K562 (cell line): ENCODE measurements at regions not wholly inside any gene's neighbourhood (a gene's known extent, or its start where the extent isn't known, plus 50 kb on each side); places are given as distances from the start of the nearest gene placed in this dataset.

Experiments
- ATAC-seq: fragments of 200-7000 bp; cut with Tn5 transposase; 3 replicates; pipeline ENCODE4 v1.9.1; 2020; ENCODE audit warnings: moderate library complexity
- BruUV-seq: library from RNA; stranded (reverse); fragments of 400-500 nt; replicated peaks from 2 replicates; lab custom pipeline; 2021; lab: Mats Ljungman, UMichigan
- CTCF ChIA-PET: fragments of 300-600 bp; formaldehyde crosslinking; extraction: SDS; loops from one replicate; lab custom pipeline; 2021; ENCODE audit warnings: low intra/inter-chr PET ratio; lab: Yijun Ruan, JAX
- POLR2A ChIA-PET: fragments of 300-600, 350-650 bp; sonication (Branson Sonifier 250); formaldehyde crosslinking; extraction: SDS; loops from one replicate; lab custom pipeline; 2021; ENCODE audit warnings: antibody characterized with exemption, inconsistent platforms; lab: Yijun Ruan, JAX
- DNase-seq, 4 experiments: peaks; one replicate each; pipeline versions ENCODE4 v3.0.0 to v3.0.0-alpha.2; 2011 to 2018; ENCODE audit warnings: low spot score in 3 of 4, mixed read lengths in 3 of 4; ENCODE audit errors: extremely low read depth in 1 of 4
- FAIRE-seq: peaks from 2 replicates; lab custom pipeline; 2011; peaks lifted over from hg19 to GRCh38; lab: Jason Lieb, UNC
- H2AFZ ChIP-seq: 2 replicates; pipeline ENCODE4 v1.6.0; 2011; ENCODE audit warnings: low read depth, low read length, control low read depth, inconsistent platforms
- H3K27ac ChIP-seq: fragments of 200-600 bp; 3 replicates; pipeline ENCODE4 v1.8.0; 2011; ENCODE audit warnings: low read depth, mild to moderate bottlenecking, control low read depth, inconsistent platforms, low read length, moderate library complexity, mixed read lengths; ENCODE audit errors: extremely low read depth
- H3K27me3 ChIP-seq, 2 experiments: fragments of 300-600 bp in 1 of 2; 2 replicates in 1 of 2; 3 replicates in 1 of 2; pipeline versions ENCODE4 v1.6.0 to v1.8.0; 2011; ENCODE audit warnings: inconsistent platforms in 2 of 2, low read length in 2 of 2, mild to moderate bottlenecking in 1 of 2, mixed read lengths in 1 of 2, moderate library complexity in 1 of 2; ENCODE audit not compliant: control insufficient read depth in 2 of 2, insufficient read depth in 2 of 2
- H3K36me3 ChIP-seq: fragments of 300-600 bp; 3 replicates; pipeline ENCODE4 v1.8.0; 2011; ENCODE audit warnings: mild to moderate bottlenecking, low read length, inconsistent platforms; ENCODE audit not compliant: control insufficient read depth, insufficient read depth
- H3K4me1 ChIP-seq, 2 experiments: fragments of 200-600 bp in 1 of 2; replicated peaks in 1 of 2; 2 replicates in 1 of 2; 3 replicates in 1 of 2; pipeline versions ENCODE4 v1.5.1 to v1.8.0; 2011; ENCODE audit warnings: inconsistent platforms in 2 of 2, low read length in 2 of 2, mild to moderate bottlenecking in 1 of 2, mixed read lengths in 1 of 2, moderate library complexity in 1 of 2; ENCODE audit not compliant: control insufficient read depth in 2 of 2, insufficient read depth in 2 of 2
- H3K4me2 ChIP-seq: 2 replicates; pipeline ENCODE4 v1.6.1; 2011; ENCODE audit warnings: low read length, control low read depth, inconsistent platforms, mixed read lengths; ENCODE audit not compliant: insufficient read depth
- H3K4me3 ChIP-seq: fragments of 200-600 bp; sonication (generic), shearing (Covaris generic); 2 replicates; pipeline ENCODE4 v1.5.1; 2016; ENCODE audit warnings: control low read depth, inconsistent platforms
- H3K79me2 ChIP-seq: fragments of 200-600 bp; 3 replicates; pipeline ENCODE4 v1.8.0; 2011; ENCODE audit warnings: low read length, inconsistent platforms; ENCODE audit not compliant: control insufficient read depth, insufficient read depth
- H3K9ac ChIP-seq, 2 experiments: 2 replicates each; pipeline versions ENCODE4 v1.6.0 to v1.6.1; 2011; ENCODE audit warnings: low read depth in 2 of 2, low read length in 2 of 2, control low read depth in 1 of 2, inconsistent platforms in 1 of 2, mild to moderate bottlenecking in 1 of 2, mixed read lengths in 1 of 2; ENCODE audit not compliant: insufficient read depth in 1 of 2
- H3K9me1 ChIP-seq: one replicate; pipeline ENCODE4 v1.6.0; 2011; ENCODE audit warnings: inconsistent platforms, mild to moderate bottlenecking, low read length, moderate library complexity; ENCODE audit not compliant: control insufficient read depth, insufficient read depth
- H3K9me3 ChIP-seq: replicated peaks from 2 replicates; pipeline ENCODE4 v1.5.1; 2011; ENCODE audit warnings: low read depth, low read length, inconsistent platforms; ENCODE audit not compliant: control insufficient read depth, insufficient read depth
- H4K20me1 ChIP-seq: replicated peaks from 2 replicates; pipeline ENCODE4 v1.6.1; 2011; ENCODE audit warnings: low read length, inconsistent platforms, mixed read lengths; ENCODE audit not compliant: control insufficient read depth, insufficient read depth
- NCOA4 ChIP-seq: fragments of 450-650 bp; IDR thresholded peaks from 2 replicates; pipeline ENCODE4 v1.6.1; 2018; ENCODE audit warnings: mild to moderate bottlenecking; ENCODE audit not compliant: partially characterized antibody
- TFE3 ChIP-seq: fragments of 450-650 bp; formaldehyde crosslinking; IDR thresholded peaks from 2 replicates; pipeline ENCODE4 v1.4.0; 2020; ENCODE audit warnings: mild to moderate bottlenecking, mixed read lengths
- WGBS: fragments of 100-300 bp; shearing (Covaris generic); methylation state at CpG from one replicate; pipeline ENCODE4 v1.1.6; 2016; ENCODE audit warnings: low coverage, mixed read lengths; ENCODE audit not compliant: insufficient coverage; ENCODE audit errors: missing lambda C conversion rate; 5-methylcytosine and 5-hydroxymethylcytosine counted together
- in situ Hi-C: fragments of 300-500 bp; cut with MboI; formaldehyde crosslinking; loops from 4 replicates; pipeline ENCODE4 v1.15.0; 2018; ENCODE audit warnings: inconsistent platforms, mixed read lengths
- intact Hi-C: fragments of 100-400 bp; cut with micrococcal nuclease; formaldehyde crosslinking; loops from 2 replicates; pipeline ENCODE4 v1.14.2; 2022

GRCh38 chr20:57773059-57773815 is 63.4 kb upstream of the PMEPA1 start:
- DNase-seq (no peak), FAIRE-seq (no peak), ATAC-seq (no peak)
- H2AFZ ChIP-seq: no peak overlapping the region
- ChIA-PET POLR2A (no interaction called here), CTCF (no interaction called here)
- intact Hi-C loops (no loop called here), in situ Hi-C loops (no loop called here)
- H3K4me3 ChIP-seq: no peak overlapping the region
- TF ChIP-seq NCOA4 (no peak), TFE3 (CRISPR knock-in tag) (peak; percentile 20)
- no peaks in the 10 kb centered on the region for H3K36me3 ChIP-seq
- no TSS peak for BruUV-seq
- H4K20me1 ChIP-seq: no peaks in the 10 kb centered on the region
- no peak overlapping the region for H3K4me2 ChIP-seq
- no peaks in the 10 kb centered on the region for H3K4me1 ChIP-seq
- H3K27me3 ChIP-seq: peaks cover 9 to 48% of the 10 kb centered on the region in 2 experiments; a peak in 4 of 5 replicates
- no peak overlapping the region for H3K27ac ChIP-seq
- WGBS: 4% methylated on average over 9 of the region's 9 CpGs
- H3K9ac ChIP-seq: no peak overlapping the region
- H3K9me3 ChIP-seq: no peaks in the 10 kb centered on the region
- no peaks in the 10 kb centered on the region for H3K9me1 ChIP-seq
- no peaks in the 10 kb centered on the region for H3K79me2 ChIP-seq
